ENCODE measurements at regions not wholly inside any gene's neighbourhood (a gene's known extent, or its start where the extent isn't known, plus 50 kb on each side); places are given as distances from the start of the nearest gene placed in this dataset.

- TF ChIP-seq POLR2AphosphoS5 (IDR thresholded peaks at IDR 0.05; ENCODE audit: low read depth) (no peak), CTCF (IDR thresholded peaks at IDR 0.05; ENCODE audit: insufficient read depth, low read length) (no peak)
Measured at GRCh38 chr10:127827354-127828140, 65.2 kb downstream of the CLRN3 start.

Measured in HL-60 (cell line).